GM23248 (cell line): ENCODE measurements at regions not wholly inside any gene's neighbourhood (a gene's known extent, or its start where the extent isn't known, plus 50 kb on each side); places are given as distances from the start of the nearest gene placed in this dataset.

Experiments
- DNase-seq: peaks from one replicate; pipeline ENCODE4 v3.0.0-alpha.2; 2015
- H2AFZ ChIP-seq: fragments of 200-600 bp; sonication (generic); 2 replicates; pipeline ENCODE4 v1.6.1; 2016; ENCODE audit warnings: antibody characterized with exemption
- H3F3A ChIP-seq: fragments of 200-600 bp; sonication (generic); 2 replicates; pipeline ENCODE4 v1.6.1; 2016; ENCODE audit warnings: mild to moderate bottlenecking, antibody characterized with exemption, mixed run types; ENCODE audit not compliant: insufficient read depth
- H3K27ac ChIP-seq: fragments of 200-600 bp; sonication (generic); 2 replicates; pipeline ENCODE4 v1.5.1; 2016; ENCODE audit warnings: mild to moderate bottlenecking
- H3K27me3 ChIP-seq: fragments of 200-600 bp; sonication (generic); replicated peaks from 2 replicates; pipeline ENCODE4 v1.6.1; 2016; ENCODE audit warnings: mild to moderate bottlenecking; ENCODE audit not compliant: insufficient read depth
- H3K36me3 ChIP-seq: fragments of 200-600 bp; sonication (generic); 2 replicates; pipeline ENCODE4 v1.6.1; 2016; ENCODE audit warnings: low read depth, mild to moderate bottlenecking
- H3K4me1 ChIP-seq: fragments of 200-600 bp; sonication (generic); 2 replicates; pipeline ENCODE4 v1.6.1; 2016; ENCODE audit warnings: mild to moderate bottlenecking; ENCODE audit not compliant: insufficient read depth
- H3K4me2 ChIP-seq: fragments of 200-600 bp; sonication (generic); one replicate; pipeline ENCODE4 v1.6.1; 2016; ENCODE audit warnings: mild to moderate bottlenecking; ENCODE audit not compliant: unreplicated experiment
- H3K4me3 ChIP-seq: fragments of 200-600 bp; sonication (generic); 2 replicates; pipeline ENCODE4 v1.5.1; 2016; ENCODE audit warnings: mild to moderate bottlenecking
- H3K79me2 ChIP-seq: fragments of 200-600 bp; sonication (generic); 2 replicates; pipeline ENCODE4 v1.6.1; 2016; ENCODE audit warnings: mild to moderate bottlenecking; ENCODE audit not compliant: insufficient read depth
- H3K9ac ChIP-seq: fragments of 200-600 bp; sonication (generic); 2 replicates; pipeline ENCODE4 v1.6.1; 2016; ENCODE audit warnings: mild to moderate bottlenecking
- H3K9me2 ChIP-seq: fragments of 200-600 bp; sonication (generic); 2 replicates; pipeline ENCODE4 v1.6.1; 2016; ENCODE audit warnings: mixed run types, mild to moderate bottlenecking, moderate library complexity; ENCODE audit not compliant: insufficient read depth
- H3K9me3 ChIP-seq: fragments of 200-600 bp; sonication (generic); one replicate; pipeline ENCODE4 v1.6.1; 2017; ENCODE audit warnings: low read depth
- H4K20me1 ChIP-seq: fragments of 200-600 bp; sonication (generic); 2 replicates; pipeline ENCODE4 v1.6.0; 2016; ENCODE audit not compliant: insufficient read depth
- EZH2 ChIP-seq: fragments of 200-600 bp; sonication (generic); IDR thresholded peaks from 2 replicates; pipeline ENCODE4 v1.6.1; 2018; ENCODE audit warnings: antibody characterized with exemption, mild to moderate bottlenecking; ENCODE audit not compliant: insufficient read depth, poor library complexity, severe bottlenecking
- EZH2phosphoT487 ChIP-seq: fragments of 200-600 bp; sonication (generic); IDR thresholded peaks from 2 replicates; pipeline ENCODE4 v1.6.1; 2018; ENCODE audit warnings: antibody characterized with exemption, moderate library complexity, mild to moderate bottlenecking, low read depth; ENCODE audit not compliant: insufficient read depth
- WGBS, 2 experiments: methylation state at CpG; one replicate each; pipeline ENCODE4 v1.1.6; 2015 to 2017; ENCODE audit warnings: low lambda C conversion rate in 2 of 2, low coverage in 1 of 2; ENCODE audit errors: missing lambda C conversion rate in 2 of 2; 5-methylcytosine and 5-hydroxymethylcytosine counted together
- in situ Hi-C: fragments of 300-500 bp; cut with MboI; formaldehyde crosslinking; loops from 2 replicates; pipeline ENCODE4 v1.15.0; 2020

DNA sequence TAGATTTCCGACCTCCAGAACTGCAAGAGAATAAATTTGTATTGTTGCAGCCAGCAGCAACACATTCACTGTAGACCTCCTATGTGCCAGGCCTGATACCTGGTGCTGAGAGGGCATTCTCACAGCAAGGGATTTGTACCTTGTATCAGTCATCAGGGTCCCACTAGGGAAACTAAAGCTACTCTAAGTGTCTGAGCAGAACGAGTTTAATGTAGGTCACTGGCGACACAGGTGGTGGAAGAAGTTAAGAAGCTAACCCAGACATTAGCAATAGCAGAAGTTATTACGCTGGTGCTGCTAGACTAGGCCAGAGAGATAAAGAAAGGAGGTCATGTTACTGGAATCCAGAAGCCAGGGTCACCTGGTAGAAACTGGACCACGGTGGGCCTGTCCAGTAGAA, 60.5 kb upstream of the BCL6 start:
- H3K27me3 ChIP-seq = no peaks in the 10 kb centered on the region
- H3K4me3 ChIP-seq = no peak overlapping the region
- in situ Hi-C loops = no loop called here
- no peaks in the 10 kb centered on the region for H3K9me2 ChIP-seq
- H3K9ac ChIP-seq = no peak overlapping the region
- DNase-seq = no peak
- WGBS, 2 experiments = 95% methylated on average over 5 of the region's 5 CpGs
- no peak overlapping the region for H3K4me2 ChIP-seq
- no peak overlapping the region for H3K27ac ChIP-seq
- H3F3A ChIP-seq = peaks cover 11% of the 10 kb centered on the region
- no peaks in the 10 kb centered on the region for H4K20me1 ChIP-seq
- H2AFZ ChIP-seq = no peak overlapping the region
- peaks cover 11% of the 10 kb centered on the region for H3K4me1 ChIP-seq
- TF ChIP-seq EZH2 (no peak), EZH2phosphoT487 (no peak)
- H3K79me2 ChIP-seq = no peaks in the 10 kb centered on the region
- H3K9me3 ChIP-seq = no peaks in the 10 kb centered on the region
- H3K36me3 ChIP-seq = no peaks in the 10 kb centered on the region

DNA sequence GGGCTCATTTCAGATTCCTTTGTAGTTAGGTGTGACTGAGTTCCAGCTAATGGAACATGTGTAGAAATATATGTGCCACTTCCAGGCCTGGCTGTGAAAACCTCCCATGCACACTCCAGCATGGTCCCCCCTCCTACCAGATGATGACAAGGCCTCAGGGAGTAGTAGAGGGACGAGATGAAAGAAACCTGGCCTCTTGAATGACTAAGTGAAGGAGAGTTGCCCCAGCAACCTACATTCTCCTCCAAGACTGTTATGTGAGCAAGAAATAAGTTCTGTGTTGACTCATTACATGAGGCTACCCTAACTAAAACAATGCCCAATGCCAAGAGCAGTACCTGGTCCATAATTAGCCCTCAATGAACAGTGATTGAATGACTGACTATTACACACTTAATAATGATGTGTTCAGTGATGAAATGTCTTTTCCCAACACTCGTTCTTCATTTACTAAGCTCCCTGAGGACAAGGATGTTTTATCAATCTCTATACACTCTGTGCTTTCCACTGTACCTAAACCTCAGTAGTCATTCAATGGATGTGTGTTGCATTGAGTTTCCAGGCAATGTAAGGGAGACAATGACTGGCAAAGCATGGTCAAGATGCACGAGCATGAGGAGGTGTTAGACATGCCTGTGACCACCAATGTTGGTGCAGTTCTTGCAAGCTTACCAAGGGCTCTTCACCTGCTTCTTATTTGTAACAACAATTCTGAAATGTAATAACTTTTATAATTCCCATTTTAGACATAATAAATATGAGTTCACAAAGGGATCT, 62.0 kb upstream of the BCL6 start:
- Histone ChIP-seq H3K9ac (no peak overlapping the region), H3K4me3 (no peak overlapping the region), H3K4me2 (no peak overlapping the region), H3K36me3 (no peaks in the 10 kb centered on the region), H4K20me1 (no peaks in the 10 kb centered on the region), H3K9me2 (no peaks in the 10 kb centered on the region), H3K4me1 (peaks cover 18% of the 10 kb centered on the region), H3K9me3 (no peaks in the 10 kb centered on the region), H2AFZ (no peak overlapping the region), H3K79me2 (no peaks in the 10 kb centered on the region), H3K27ac (no peak overlapping the region; the same call in 1 of the 2 replicates), H3F3A (peaks cover 11% of the 10 kb centered on the region), H3K27me3 (no peaks in the 10 kb centered on the region)
- TF ChIP-seq EZH2phosphoT487 (no peak), EZH2 (no peak)
- 31 to 37% methylated on average over 3 of the region's 3 CpGs for WGBS, 2 experiments
- in situ Hi-C loops = no loop called here
- peak; percentile 92 for DNase-seq

DNA sequence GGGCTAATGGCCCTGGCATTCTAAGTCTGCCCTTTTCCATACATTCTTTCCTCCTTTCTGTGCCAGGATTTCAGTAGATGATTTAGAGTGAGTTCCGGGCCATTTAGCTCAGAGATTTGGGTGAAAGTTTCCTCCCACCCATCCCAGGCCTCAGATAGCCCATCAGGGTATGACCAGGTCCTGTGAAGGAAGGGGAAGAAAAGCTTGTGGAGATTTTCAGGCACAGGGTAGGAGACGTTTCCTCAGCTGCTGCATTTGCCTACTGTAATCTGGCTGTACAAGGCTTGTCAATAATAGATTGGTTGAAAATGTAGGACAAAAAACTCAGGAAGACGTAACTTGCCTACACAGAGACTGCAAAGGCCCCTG, 63.2 kb upstream of the BCL6 start:
- H3K79me2 ChIP-seq = no peaks in the 10 kb centered on the region
- no peaks in the 10 kb centered on the region for H3K9me3 ChIP-seq
- TF ChIP-seq EZH2 = no peak
- TF ChIP-seq EZH2phosphoT487 = no peak
- no peaks in the 10 kb centered on the region for H3K27me3 ChIP-seq
- H3K9ac ChIP-seq = no peak overlapping the region
- DNase-seq = no peak
- H3K4me1 ChIP-seq = peaks cover 19% of the 10 kb centered on the region
- in situ Hi-C loops = no loop called here
- no peak overlapping the region for H2AFZ ChIP-seq
- no peaks in the 10 kb centered on the region for H3K36me3 ChIP-seq
- H3K27ac ChIP-seq = no peak overlapping the region
- WGBS, 2 experiments = 90 to 97% methylated on average over 3 of the region's 3 CpGs
- no peaks in the 10 kb centered on the region for H4K20me1 ChIP-seq
- peaks cover 11% of the 10 kb centered on the region for H3F3A ChIP-seq
- no peaks in the 10 kb centered on the region for H3K9me2 ChIP-seq
- no peak overlapping the region for H3K4me2 ChIP-seq
- H3K4me3 ChIP-seq = no peak overlapping the region

DNA sequence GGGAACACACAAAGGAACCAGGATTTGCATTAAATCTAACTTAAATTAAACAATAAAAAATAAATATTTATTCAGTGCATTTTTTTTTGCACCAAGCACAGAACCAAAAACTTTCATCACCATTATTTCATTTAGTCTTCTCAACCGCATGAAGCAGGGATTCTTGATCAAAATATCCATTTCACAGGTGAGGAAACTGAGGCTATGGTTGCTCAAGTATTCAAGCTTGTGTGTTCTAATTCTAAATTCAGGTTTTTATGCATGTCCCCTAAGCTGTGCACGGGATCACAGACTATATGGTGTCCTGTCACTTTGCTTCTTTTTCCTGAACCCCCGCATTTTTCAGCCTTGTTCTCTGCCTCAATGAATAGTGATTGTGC, 64.3 kb upstream of the BCL6 start:
- H3K27ac ChIP-seq = no peak overlapping the region
- no peak overlapping the region for H3K9ac ChIP-seq
- peaks cover 11% of the 10 kb centered on the region for H3F3A ChIP-seq
- in situ Hi-C loops = no loop called here
- WGBS, 2 experiments = 96 to 98% methylated on average over 3 of the region's 3 CpGs
- peaks cover 19% of the 10 kb centered on the region for H3K4me1 ChIP-seq
- no peaks in the 10 kb centered on the region for H3K9me3 ChIP-seq
- no peak for DNase-seq
- H3K4me3 ChIP-seq = no peak overlapping the region
- H2AFZ ChIP-seq = no peak overlapping the region
- H3K4me2 ChIP-seq = no peak overlapping the region
- TF ChIP-seq EZH2phosphoT487 = no peak
- TF ChIP-seq EZH2 = no peak
- H4K20me1 ChIP-seq = no peaks in the 10 kb centered on the region
- no peaks in the 10 kb centered on the region for H3K27me3 ChIP-seq
- H3K36me3 ChIP-seq = no peaks in the 10 kb centered on the region
- H3K9me2 ChIP-seq = no peaks in the 10 kb centered on the region
- no peaks in the 10 kb centered on the region for H3K79me2 ChIP-seq

DNA sequence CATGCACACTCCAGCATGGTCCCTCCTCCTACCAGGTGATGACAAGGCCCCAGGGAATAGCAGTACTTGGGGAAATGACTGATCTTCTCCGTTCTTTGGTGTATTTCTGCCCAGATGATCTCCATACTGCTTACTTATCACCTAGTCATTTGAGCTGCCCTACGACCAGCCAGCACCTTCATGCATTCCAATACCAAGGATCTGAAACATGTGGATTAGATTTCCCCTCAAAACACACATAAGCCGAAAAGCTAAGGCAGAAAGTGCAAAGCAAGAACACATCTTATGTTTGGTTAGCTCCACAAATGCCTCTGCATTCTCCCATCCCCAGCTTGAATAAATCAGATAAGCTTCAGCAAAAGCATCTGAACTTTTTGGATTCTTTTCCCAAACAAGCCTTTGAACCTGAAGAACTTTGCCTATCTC, 64.8 kb upstream of the BCL6 start:
- peaks cover 11% of the 10 kb centered on the region for H3F3A ChIP-seq
- H3K4me3 ChIP-seq = no peak overlapping the region
- no peaks in the 10 kb centered on the region for H3K9me2 ChIP-seq
- no peak overlapping the region for H3K27ac ChIP-seq
- in situ Hi-C loops = no loop called here
- H3K9me3 ChIP-seq = no peaks in the 10 kb centered on the region
- H3K36me3 ChIP-seq = no peaks in the 10 kb centered on the region
- TF ChIP-seq EZH2 = no peak
- no peak for TF ChIP-seq EZH2phosphoT487
- no peaks in the 10 kb centered on the region for H4K20me1 ChIP-seq
- WGBS, 2 experiments = 83 to 93% methylated on average over 3 of the region's 3 CpGs
- H3K9ac ChIP-seq = no peak overlapping the region
- H3K79me2 ChIP-seq = no peaks in the 10 kb centered on the region
- H2AFZ ChIP-seq = no peak overlapping the region
- H3K4me1 ChIP-seq = peaks cover 19% of the 10 kb centered on the region
- H3K27me3 ChIP-seq = no peaks in the 10 kb centered on the region
- no peak for DNase-seq
- H3K4me2 ChIP-seq = no peak overlapping the region
